Erythroblast (primary cell): ENCODE measurements at regions not wholly inside any gene's neighbourhood (a gene's known extent, or its start where the extent isn't known, plus 50 kb on each side); places are given as distances from the start of the nearest gene placed in this dataset.

Experiments used
- DNase-seq, 2 experiments: peaks; one replicate each; lab custom pipeline; 2025; lab: John Stamatoyannopoulos, UW
- GATA1 ChIP-seq: IDR thresholded peaks from 2 replicates; pipeline ENCODE4 v1.6.1; 2011; ENCODE audit warnings: low read depth, mild to moderate bottlenecking, control low read depth, low read length, moderate library complexity
- POLR2A ChIP-seq: IDR thresholded peaks from 2 replicates; pipeline ENCODE4 v1.6.1; 2011; ENCODE audit warnings: mild to moderate bottlenecking, low read length

DNA sequence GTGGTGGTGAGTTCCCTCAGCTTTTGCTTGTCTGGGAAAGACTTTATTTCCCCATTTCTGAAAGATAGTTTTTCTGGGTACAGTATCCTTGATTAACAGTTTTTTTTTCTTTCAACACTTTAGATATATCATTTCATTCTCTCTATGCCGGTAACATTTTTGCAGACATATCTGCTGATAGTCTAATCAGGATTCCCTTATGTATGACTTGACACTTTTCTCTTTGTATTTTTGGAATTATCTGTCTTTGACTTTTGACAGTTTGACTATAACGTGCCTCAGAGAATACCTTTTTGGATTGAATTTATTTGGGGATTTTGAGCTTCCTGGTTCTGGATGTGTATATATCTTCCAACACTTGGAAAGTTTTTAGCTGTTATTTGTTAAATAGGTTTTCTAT lies 234.8 kb upstream of the PRICKLE1 start:
- TF ChIP-seq GATA1 (no peak), POLR2A (no peak)
- no peak for DNase-seq

DNA sequence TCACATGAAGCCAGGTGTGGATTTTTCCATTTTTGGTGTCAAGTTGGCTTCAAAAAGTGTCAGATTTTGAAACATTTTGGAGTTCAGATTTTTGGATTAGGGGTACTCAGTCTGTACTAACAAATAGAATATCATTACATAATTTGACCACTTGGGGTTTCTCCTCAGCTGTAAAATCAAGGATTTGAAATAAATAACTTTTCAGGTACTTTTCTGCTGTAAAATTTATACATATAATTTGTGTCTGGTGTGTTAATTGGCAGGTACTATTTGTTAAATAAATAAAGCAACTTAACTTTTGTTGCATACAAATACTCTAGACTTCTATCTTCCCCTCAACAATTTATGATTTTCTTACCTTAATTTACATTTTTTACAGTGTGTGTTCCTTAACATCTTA lies 234.1 kb upstream of the PRICKLE1 start:
- TF ChIP-seq GATA1 (no peak), POLR2A (no peak)

DNA sequence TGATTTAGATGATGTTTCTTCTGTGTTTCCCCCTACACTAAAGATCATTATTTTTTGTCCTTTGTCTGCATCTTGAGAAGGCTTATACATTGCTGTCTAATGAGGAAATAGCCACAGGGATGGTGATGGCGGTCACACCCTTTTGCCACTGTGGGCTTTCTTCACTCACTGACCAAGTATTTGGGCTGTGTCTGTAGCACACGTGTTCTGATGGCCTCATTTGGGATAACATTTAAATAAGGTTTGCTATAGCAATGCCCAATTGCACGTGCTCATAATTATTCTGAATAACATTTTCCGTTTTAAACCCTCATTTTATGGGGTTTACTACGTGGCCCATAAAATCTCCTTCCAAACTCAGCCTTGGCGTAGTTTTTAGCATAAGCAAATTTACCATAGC lies 230.3 kb upstream of the PRICKLE1 start:
- TF ChIP-seq POLR2A (no peak), GATA1 (no peak)
- no peak for DNase-seq

More for the DNA sequence above, 234.1 kb upstream of the PRICKLE1 start:
- no peak for DNase-seq

DNA sequence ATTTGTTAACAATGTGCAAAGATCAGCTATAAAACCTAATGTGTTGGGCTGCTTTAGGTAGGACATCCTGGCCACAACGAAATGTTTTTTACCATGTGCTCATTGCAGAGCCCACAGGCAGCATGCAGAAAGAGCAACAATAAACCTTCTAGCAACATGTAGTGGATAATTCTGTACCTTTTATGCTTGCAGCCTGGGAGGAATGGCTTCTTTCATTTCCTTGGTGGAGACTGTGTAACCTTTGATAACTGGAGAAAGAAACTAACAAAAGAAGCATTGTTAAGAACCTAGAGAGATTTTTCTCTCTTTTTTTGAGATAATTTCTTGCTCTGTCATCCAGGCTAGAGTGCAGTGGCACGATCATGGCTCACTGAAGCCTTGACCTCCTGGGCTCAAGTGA lies 225.5 kb upstream of the PRICKLE1 start:
- no peak for DNase-seq
- TF ChIP-seq POLR2A, result no peak
- no peak for TF ChIP-seq GATA1

DNA sequence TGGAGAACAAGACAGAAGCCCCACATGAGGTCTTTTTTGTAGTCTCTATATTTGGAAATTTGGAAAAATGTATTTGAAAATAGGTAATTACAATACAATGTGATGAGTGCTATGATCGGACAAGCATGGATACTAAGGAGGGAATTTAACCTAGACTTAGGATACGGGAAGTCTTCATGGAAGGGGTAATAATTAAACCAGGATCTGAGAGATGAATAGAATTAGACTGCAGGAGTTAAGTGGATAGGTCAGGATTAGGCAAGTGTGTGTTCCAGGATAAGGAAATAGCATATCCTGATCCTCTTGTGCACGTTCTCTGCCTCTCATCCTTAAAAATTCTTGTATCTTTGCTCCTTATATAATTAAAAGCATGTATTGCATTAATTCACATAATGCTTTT lies 223.3 kb upstream of the PRICKLE1 start:
- DNase-seq, result no peak
- TF ChIP-seq GATA1, result no peak
- TF ChIP-seq POLR2A, result no peak

DNA sequence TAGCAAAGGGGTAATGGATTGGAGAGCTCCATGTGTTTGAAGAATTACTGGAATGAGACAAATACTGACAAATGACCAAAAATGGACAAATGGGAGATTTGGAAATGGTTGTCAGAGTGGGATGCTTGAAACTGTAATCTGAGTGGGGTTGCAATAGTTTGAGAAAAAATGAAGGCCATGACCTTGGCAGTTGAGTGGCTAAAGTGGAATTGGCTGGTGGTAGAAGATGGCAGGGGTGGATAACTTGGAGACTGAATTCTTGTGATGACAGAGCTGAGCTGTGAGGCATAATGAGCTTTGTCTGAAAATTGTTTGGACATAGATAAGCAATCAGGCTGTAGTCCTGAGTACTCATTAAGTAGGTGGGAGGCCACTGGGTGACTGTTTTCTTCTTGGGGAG lies 222.5 kb upstream of the PRICKLE1 start:
- no peak for TF ChIP-seq GATA1
- DNase-seq, result no peak

DNA sequence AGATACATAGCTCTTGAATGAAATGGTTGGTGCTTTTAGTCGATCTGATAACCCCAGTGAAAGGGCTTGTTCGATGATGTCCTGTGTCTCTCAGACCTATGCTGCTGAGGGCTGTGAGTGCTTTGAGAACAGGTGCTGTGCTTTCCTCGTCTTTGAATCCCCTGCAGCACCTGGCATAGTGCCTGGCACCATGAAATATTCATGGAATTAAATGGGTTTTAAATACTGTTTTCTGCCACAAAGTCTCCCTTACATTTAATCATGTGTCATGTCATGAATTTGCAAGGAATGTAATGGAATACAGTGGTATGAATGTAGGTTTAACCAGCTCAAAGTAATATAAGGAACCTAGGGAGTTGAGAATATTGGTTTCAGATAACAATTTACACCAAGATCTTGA lies 220.5 kb upstream of the PRICKLE1 start:
- TF ChIP-seq GATA1, result no peak
- TF ChIP-seq POLR2A, result no peak
- DNase-seq, result no peak

DNA sequence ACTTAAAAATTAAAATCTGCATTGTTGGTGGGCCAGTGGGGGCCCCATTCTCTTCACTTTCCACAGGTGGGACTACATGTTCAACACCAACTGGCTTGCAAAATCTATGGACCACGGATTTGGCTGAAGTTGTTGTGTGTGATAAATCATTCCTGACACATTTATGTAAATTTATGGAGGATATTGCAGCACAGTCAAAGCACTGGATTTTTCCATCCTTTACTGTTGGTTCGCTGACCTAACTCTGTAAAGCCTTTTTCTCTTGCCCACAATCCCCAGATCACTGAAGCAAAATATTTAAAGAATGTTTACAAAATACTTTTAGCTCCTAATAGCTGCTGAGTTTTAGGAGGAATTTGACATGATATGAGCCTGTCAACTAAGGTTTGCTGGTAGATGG lies 219.7 kb upstream of the PRICKLE1 start:
- DNase-seq, result no peak
- TF ChIP-seq POLR2A, result no peak
- TF ChIP-seq GATA1, result no peak

DNA sequence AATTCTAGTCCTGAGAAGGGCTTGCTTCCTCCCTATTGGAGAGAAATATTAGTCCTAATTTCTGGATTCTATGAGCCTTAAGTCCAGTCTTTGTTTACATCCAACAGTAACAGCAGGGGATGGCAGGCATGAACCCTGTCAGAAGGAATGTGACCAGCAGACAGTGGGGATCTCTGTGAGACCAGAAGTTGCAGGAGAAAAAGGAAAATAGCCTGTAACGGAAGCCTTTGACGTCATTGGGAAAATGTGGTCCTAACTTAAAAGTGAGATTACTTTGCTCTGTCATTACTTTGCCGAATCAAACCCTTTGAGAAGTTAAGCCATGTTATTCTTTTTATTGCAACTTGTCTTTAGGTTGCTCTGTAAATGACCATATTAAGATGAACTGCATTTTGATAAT lies 218.2 kb upstream of the PRICKLE1 start:
- TF ChIP-seq GATA1 (no peak), POLR2A (no peak)
- DNase-seq, result no peak

DNA sequence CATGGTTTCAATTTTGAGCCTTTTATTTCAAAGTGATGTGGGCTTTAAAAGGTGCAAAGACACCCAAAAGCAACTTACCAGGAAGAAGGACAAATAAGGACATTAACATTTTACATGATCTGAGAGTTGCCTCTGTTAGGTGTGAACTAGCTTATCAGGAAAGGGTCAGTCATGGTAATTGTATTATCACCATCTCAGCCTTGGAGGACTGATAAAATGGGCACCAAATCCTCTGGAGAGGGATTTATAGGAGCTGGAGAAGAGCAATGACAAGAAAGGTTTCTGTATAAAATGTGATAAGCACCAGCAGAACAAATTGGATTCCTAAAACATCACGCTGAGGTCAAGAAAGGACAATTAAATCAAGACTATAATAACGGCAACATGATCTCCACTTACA lies 217.7 kb upstream of the PRICKLE1 start:
- DNase-seq, result no peak
- TF ChIP-seq GATA1 (no peak), POLR2A (no peak)

DNA sequence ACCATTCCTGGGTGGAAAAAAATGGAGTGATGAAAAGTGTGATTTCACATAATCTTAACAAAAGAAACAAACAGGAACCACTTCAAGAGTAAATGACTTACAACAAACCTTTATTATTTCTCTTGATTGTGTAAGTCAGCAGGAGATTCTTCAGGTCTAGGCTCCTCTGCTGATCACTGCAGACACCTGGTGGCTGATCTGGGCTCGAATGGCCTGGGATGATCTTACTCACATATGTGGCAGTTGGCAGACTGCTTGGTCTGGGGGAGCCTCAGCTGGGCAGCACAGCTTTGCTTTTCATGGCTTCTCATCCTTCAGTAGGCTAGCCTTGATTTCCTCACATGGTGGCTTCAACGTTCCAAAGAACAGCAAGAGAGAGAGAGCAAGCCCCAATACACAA lies 215.4 kb upstream of the PRICKLE1 start:
- TF ChIP-seq GATA1 (no peak), POLR2A (no peak)
- DNase-seq, result no peak

DNA sequence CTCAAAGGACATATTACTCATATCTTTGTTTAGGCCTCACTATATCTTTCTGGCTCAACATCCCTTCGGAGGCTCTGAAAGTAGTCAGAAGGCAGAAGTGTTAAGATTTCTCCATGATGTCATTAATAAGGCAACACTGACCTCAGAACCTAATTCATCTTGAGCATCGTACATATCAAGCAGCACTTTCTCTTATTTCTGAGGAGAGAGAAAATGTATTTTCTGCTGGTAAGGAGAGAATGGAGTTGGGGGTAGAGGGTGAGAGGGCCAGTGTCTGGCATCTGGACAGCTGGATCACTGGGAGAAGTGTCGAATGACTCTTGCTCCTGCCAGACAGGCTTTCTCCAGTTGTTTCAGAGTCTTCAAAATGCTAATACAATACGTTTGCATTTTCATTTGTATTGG lies 213.2 kb upstream of the PRICKLE1 start:
- TF ChIP-seq GATA1 (no peak), POLR2A (no peak)
- DNase-seq, result no peak

DNA sequence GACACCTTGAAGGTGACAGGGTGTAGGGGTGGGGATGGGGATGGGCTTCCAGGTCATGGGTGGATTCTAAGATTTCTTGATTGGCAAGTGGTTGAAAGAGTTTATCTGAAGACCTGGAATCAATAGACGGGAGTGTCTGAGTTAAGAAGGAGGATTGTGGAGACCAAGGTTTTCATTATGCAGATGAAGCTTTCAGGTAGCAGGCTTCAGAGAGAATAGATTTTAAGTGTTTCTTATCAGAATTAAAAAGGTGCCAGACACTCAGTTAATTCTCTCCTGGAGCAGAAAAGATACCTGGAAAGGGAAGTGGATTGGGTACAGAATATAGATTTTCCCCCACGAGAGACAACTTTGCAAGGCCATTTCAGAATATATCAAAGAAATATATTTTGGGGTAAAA lies 211.7 kb upstream of the PRICKLE1 start:
- no peak for TF ChIP-seq POLR2A
- TF ChIP-seq GATA1, result no peak

DNA sequence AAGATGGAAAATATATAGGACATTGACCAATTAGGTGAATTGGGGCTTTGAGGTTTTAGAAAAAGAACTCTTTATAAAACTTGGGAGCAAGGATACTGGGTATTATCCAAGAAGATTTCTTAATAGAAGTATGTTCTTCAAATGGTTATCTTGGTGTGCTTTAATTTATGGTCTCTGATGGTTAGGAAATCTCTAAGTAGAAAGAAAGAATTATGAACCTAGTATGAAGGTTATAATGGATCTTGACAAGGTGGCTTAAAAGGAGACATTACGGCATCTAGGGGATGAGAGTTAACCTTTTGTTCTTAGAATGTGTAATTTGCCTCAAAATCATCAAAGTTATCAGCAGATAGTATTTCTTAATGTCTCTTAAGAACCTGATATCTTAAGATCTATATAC lies 210.4 kb upstream of the PRICKLE1 start:
- no peak for TF ChIP-seq GATA1
- TF ChIP-seq POLR2A, result no peak

More for the DNA sequence above, 211.7 kb upstream of the PRICKLE1 start:
- no peak for DNase-seq

DNA sequence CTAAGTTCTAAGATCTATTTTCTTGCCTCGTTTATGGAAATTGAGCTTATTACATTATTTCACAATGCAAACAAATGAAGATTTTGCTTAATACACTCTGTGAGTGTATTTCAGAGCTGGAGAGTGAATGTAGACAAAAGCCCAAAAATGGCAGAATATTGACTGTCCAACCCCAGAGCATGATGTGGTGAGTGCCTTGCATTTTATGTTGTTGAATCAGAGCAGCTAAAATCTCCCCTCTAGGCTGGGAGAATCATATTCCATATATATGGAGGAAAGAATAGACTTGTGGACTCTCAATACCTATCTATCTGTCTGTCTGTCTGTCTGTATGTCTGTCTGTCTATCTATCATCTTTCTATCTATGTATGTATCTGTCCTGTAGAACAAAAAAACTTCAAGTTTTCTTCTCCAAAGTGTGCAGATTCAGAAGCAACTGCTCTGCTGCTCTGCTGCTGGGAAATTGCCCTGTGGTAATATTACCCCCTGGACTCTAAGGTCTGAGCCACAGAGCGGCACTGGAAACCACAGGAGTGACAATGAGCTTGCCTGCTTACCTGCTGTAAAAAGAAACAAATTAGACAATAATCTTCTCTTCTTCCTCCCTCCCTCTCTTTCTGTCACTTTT lies 209.4 kb upstream of the PRICKLE1 start:
- DNase-seq, result no peak
- TF ChIP-seq GATA1, result no peak
- no peak for TF ChIP-seq POLR2A

More for the DNA sequence above, 210.4 kb upstream of the PRICKLE1 start:
- no peak for DNase-seq
